GM23338 (cell line): ENCODE measurements at regions not wholly inside any gene's neighbourhood (a gene's known extent, or its start where the extent isn't known, plus 50 kb on each side); places are given as distances from the start of the nearest gene placed in this dataset.

Experiments used
- ATAC-seq: fragments of 200-7000 bp; cut with Tn5 transposase; 3 replicates; pipeline ENCODE4 v1.9.1; 2020
- DNase-seq: peaks from one replicate; pipeline ENCODE4 v3.0.0-alpha.2; 2015; ENCODE audit warnings: low spot score
- H2AFZ ChIP-seq: fragments of 200-600 bp; sonication (generic); 2 replicates; pipeline ENCODE4 v1.8.0; 2016; ENCODE audit warnings: antibody characterized with exemption, mild to moderate bottlenecking, moderate library complexity
- H3F3A ChIP-seq: fragments of 200-600 bp; sonication (generic); replicated peaks from 2 replicates; pipeline ENCODE4 v1.8.0; 2017; ENCODE audit warnings: antibody characterized with exemption, mixed run types, low read depth
- H3K27ac ChIP-seq: fragments of 200-600 bp; sonication (generic); 2 replicates; pipeline ENCODE4 v1.6.1; 2016; ENCODE audit warnings: low read depth
- H3K27me3 ChIP-seq: fragments of 200-600 bp; sonication (generic); 2 replicates; pipeline ENCODE4 v1.8.0; 2016; ENCODE audit warnings: mild to moderate bottlenecking, mixed run types, moderate library complexity; ENCODE audit not compliant: insufficient read depth
- H3K36me3 ChIP-seq: fragments of 200-600 bp; sonication (generic); 2 replicates; pipeline ENCODE4 v1.8.0; 2016; ENCODE audit warnings: mild to moderate bottlenecking; ENCODE audit not compliant: insufficient read depth
- H3K4me1 ChIP-seq: fragments of 200-600 bp; sonication (generic); 2 replicates; pipeline ENCODE4 v1.8.0; 2016; ENCODE audit warnings: mild to moderate bottlenecking, moderate library complexity; ENCODE audit not compliant: insufficient read depth
- H3K4me2 ChIP-seq: fragments of 200-600 bp; sonication (generic); 2 replicates; pipeline ENCODE4 v1.7.1; 2017; ENCODE audit warnings: mixed run types
- H3K4me3 ChIP-seq: fragments of 200-600 bp; sonication (generic); 2 replicates; pipeline ENCODE4 v1.6.1; 2016; ENCODE audit warnings: mixed run types
- H3K79me2 ChIP-seq: fragments of 200-600 bp; sonication (generic); replicated peaks from 2 replicates; pipeline ENCODE4 v1.8.0; 2017; ENCODE audit warnings: mild to moderate bottlenecking; ENCODE audit not compliant: insufficient read depth
- H3K9me2 ChIP-seq: fragments of 200-600 bp; sonication (generic); 2 replicates; pipeline ENCODE4 v1.8.0; 2017; ENCODE audit not compliant: insufficient read depth
- H4K20me1 ChIP-seq: fragments of 200-600 bp; sonication (generic); replicated peaks from 2 replicates; pipeline ENCODE4 v1.8.0; 2017; ENCODE audit warnings: mild to moderate bottlenecking; ENCODE audit not compliant: insufficient read depth
- H3K27ac Mint-ChIP-seq: 2 replicates; pipeline ENCODE4 v1.8.0; 2020; ENCODE audit warnings: inconsistent platforms, mild to moderate bottlenecking, moderate library complexity, mixed read lengths
- H3K27me3 Mint-ChIP-seq: 3 replicates; pipeline ENCODE4 v1.8.0; 2022; ENCODE audit warnings: low read depth, mild to moderate bottlenecking, moderate library complexity, mixed read lengths, inconsistent platforms; ENCODE audit not compliant: insufficient read depth, poor library complexity
- H3K36me3 Mint-ChIP-seq: 3 replicates; pipeline ENCODE4 v1.8.0; 2021; ENCODE audit warnings: low read depth, mild to moderate bottlenecking, inconsistent platforms, moderate library complexity, mixed read lengths
- H3K4me1 Mint-ChIP-seq: 3 replicates; pipeline ENCODE4 v1.8.0; 2020; ENCODE audit warnings: mild to moderate bottlenecking, inconsistent platforms, mixed read lengths
- H3K4me3 Mint-ChIP-seq: 3 replicates; pipeline ENCODE4 v1.8.0; 2021; ENCODE audit warnings: moderate library complexity, mild to moderate bottlenecking, inconsistent platforms, mixed read lengths
- H3K9me3 Mint-ChIP-seq: 3 replicates; pipeline ENCODE4 v1.8.0; 2020; ENCODE audit warnings: moderate library complexity, mild to moderate bottlenecking, inconsistent platforms, mixed read lengths
- CREB1 ChIP-seq: fragments of 250-450 bp; sonication (Bioruptor Pico); IDR thresholded peaks from 2 replicates; pipeline ENCODE4 v1.5.0; 2020; ENCODE audit warnings: low read depth, mild to moderate bottlenecking, moderate library complexity
- EZH2 ChIP-seq: fragments of 200-600 bp; sonication (generic); IDR thresholded peaks from one replicate; pipeline ENCODE4 v1.8.0; 2017; ENCODE audit warnings: antibody characterized with exemption, mild to moderate bottlenecking, low read depth; ENCODE audit not compliant: unreplicated experiment
- EZH2phosphoT487 ChIP-seq: fragments of 200-600 bp; sonication (generic); IDR thresholded peaks from one replicate; pipeline ENCODE4 v1.8.1; 2018; ENCODE audit warnings: antibody characterized with exemption; ENCODE audit not compliant: unreplicated experiment
- JUNB ChIP-seq: IDR thresholded peaks from one replicate; pipeline ENCODE4 v1.6.1; 2016; ENCODE audit warnings: antibody characterized with exemption; ENCODE audit not compliant: unreplicated experiment
- NANOG ChIP-seq: IDR thresholded peaks from 2 replicates; pipeline ENCODE4 v1.6.1; 2016; ENCODE audit warnings: antibody characterized with exemption, borderline replicate concordance
- POLR2AphosphoS5 ChIP-seq: IDR thresholded peaks from 2 replicates; pipeline ENCODE4 v1.6.1; 2016; ENCODE audit warnings: antibody characterized with exemption, low read depth
- STAT1 ChIP-seq: IDR thresholded peaks from one replicate; pipeline ENCODE4 v1.6.1; 2016; ENCODE audit warnings: antibody characterized with exemption; ENCODE audit not compliant: unreplicated experiment
- TF ChIP-seq, protein P1 (sequence below): fragments of 250-450 bp; sonication (Bioruptor Pico); IDR thresholded peaks from 2 replicates; pipeline ENCODE4 v1.5.0; 2020; ENCODE audit warnings: mild to moderate bottlenecking, moderate library complexity
- TF ChIP-seq, protein P2 (sequence below): IDR thresholded peaks from 2 replicates; pipeline ENCODE4 v1.6.1; 2016; ENCODE audit warnings: antibody characterized with exemption
- TF ChIP-seq, protein P3 (sequence below), 2 experiments: fragments of 200-600 bp in 1 of 2; sonication (generic) in 1 of 2; conservative IDR thresholded peaks; 2 replicates each; pipeline versions ENCODE4 v1.5.1 to v1.6.1; 2016 to 2017; ENCODE audit warnings: antibody characterized with exemption in 2 of 2, low read depth in 2 of 2, mild to moderate bottlenecking in 2 of 2, moderate library complexity in 1 of 2
- TF ChIP-seq, protein P4 (sequence below): IDR thresholded peaks from one replicate; pipeline ENCODE4 v1.6.1; 2018; ENCODE audit warnings: antibody characterized with exemption; ENCODE audit not compliant: unreplicated experiment

DNA sequence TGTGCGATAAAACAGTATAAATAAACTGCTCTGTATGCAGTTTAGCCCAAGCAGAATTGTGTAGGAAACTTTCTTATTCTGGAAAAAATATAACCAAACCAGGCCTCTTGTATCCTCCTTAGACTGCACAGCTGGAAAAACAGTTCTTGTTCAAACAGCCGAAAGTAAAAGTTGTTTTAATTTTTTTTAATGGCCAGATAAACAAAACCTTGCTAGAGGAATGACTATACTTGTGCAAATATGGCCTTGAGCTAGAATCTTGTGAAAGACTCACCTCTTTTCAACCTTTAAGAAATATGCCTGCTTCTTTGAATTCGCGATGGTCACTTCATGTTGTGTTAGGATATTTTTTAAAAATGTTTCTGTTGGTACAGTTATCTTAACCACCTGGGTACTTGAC, 114.5 kb upstream of the MAF start (continued):
- TF ChIP-seq, protein P1, sequence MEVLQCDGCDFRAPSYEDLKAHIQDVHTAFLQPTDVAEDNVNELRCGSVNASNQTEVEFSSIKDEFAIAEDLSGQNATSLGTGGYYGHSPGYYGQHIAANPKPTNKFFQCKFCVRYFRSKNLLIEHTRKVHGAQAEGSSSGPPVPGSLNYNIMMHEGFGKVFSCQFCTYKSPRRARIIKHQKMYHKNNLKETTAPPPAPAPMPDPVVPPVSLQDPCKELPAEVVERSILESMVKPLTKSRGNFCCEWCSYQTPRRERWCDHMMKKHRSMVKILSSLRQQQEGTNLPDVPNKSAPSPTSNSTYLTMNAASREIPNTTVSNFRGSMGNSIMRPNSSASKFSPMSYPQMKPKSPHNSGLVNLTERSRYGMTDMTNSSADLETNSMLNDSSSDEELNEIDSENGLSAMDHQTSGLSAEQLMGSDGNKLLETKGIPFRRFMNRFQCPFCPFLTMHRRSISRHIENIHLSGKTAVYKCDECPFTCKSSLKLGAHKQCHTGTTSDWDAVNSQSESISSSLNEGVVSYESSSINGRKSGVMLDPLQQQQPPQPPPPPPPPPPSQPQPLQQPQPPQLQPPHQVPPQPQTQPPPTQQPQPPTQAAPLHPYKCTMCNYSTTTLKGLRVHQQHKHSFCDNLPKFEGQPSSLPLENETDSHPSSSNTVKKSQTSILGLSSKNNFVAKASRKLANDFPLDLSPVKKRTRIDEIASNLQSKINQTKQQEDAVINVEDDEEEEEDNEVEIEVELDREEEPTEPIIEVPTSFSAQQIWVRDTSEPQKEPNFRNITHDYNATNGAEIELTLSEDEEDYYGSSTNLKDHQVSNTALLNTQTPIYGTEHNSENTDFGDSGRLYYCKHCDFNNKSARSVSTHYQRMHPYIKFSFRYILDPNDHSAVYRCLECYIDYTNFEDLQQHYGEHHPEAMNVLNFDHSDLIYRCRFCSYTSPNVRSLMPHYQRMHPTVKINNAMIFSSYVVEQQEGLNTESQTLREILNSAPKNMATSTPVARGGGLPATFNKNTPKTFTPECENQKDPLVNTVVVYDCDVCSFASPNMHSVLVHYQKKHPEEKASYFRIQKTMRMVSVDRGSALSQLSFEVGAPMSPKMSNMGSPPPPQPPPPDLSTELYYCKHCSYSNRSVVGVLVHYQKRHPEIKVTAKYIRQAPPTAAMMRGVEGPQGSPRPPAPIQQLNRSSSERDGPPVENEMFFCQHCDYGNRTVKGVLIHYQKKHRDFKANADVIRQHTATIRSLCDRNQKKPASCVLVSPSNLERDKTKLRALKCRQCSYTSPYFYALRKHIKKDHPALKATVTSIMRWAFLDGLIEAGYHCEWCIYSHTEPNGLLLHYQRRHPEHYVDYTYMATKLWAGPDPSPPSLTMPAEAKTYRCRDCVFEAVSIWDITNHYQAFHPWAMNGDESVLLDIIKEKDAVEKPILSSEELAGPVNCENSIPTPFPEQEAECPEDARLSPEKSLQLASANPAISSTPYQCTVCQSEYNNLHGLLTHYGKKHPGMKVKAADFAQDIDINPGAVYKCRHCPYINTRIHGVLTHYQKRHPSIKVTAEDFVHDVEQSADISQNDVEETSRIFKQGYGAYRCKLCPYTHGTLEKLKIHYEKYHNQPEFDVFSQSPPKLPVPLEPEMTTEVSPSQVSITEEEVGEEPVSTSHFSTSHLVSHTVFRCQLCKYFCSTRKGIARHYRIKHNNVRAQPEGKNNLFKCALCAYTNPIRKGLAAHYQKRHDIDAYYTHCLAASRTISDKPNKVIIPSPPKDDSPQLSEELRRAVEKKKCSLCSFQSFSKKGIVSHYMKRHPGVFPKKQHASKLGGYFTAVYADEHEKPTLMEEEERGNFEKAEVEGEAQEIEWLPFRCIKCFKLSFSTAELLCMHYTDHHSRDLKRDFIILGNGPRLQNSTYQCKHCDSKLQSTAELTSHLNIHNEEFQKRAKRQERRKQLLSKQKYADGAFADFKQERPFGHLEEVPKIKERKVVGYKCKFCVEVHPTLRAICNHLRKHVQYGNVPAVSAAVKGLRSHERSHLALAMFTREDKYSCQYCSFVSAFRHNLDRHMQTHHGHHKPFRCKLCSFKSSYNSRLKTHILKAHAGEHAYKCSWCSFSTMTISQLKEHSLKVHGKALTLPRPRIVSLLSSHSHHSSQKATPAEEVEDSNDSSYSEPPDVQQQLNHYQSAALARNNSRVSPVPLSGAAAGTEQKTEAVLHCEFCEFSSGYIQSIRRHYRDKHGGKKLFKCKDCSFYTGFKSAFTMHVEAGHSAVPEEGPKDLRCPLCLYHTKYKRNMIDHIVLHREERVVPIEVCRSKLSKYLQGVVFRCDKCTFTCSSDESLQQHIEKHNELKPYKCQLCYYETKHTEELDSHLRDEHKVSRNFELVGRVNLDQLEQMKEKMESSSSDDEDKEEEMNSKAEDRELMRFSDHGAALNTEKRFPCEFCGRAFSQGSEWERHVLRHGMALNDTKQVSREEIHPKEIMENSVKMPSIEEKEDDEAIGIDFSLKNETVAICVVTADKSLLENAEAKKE (CRISPR knock-in tag) = no peak
- TF ChIP-seq STAT1 = no peak
- no peak for TF ChIP-seq EZH2

DNA sequence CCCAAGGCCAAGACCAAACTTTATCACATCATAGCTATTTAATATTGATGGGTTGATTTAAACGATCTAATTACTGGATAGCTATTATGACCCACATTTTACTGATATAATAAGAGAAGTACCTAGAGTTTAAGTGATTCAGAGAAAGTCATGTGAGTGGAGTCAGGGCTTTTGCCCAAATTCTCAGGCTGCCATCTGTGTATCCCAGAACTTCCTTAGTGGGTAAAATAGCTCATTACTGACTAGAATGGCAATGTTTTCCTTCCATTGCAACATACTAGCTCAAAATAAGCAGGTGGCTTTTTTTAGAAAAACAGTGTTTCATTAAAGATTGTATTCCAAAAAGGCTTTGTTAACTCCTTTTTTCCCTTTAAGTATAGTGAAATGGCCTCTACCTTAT, 113.9 kb upstream of the MAF start:
- H4K20me1 ChIP-seq = no peaks in the 10 kb centered on the region
- ATAC-seq (no peak), DNase-seq (no peak)
- Mint-ChIP-seq H3K4me1 (no peaks in the 10 kb centered on the region), H3K36me3 (no peaks in the 10 kb centered on the region), H3K9me3 (no peaks in the 10 kb centered on the region), H3K4me3 (no peak overlapping the region), H3K27me3 (peaks cover 2% of the 10 kb centered on the region), H3K27ac (no peak overlapping the region)
- no peaks in the 10 kb centered on the region for H3K79me2 ChIP-seq
- H3K36me3 ChIP-seq = no peaks in the 10 kb centered on the region
- H3K9me2 ChIP-seq = peaks cover 3% of the 10 kb centered on the region
- no peaks in the 10 kb centered on the region for H3K4me1 ChIP-seq
- no peak overlapping the region for H3K27ac ChIP-seq
- no peak overlapping the region for H2AFZ ChIP-seq
- no peaks in the 10 kb centered on the region for H3F3A ChIP-seq
- H3K4me2 ChIP-seq = no peak overlapping the region
- H3K4me3 ChIP-seq = no peak overlapping the region
- no peaks in the 10 kb centered on the region for H3K27me3 ChIP-seq
- TF ChIP-seq, protein P2, sequence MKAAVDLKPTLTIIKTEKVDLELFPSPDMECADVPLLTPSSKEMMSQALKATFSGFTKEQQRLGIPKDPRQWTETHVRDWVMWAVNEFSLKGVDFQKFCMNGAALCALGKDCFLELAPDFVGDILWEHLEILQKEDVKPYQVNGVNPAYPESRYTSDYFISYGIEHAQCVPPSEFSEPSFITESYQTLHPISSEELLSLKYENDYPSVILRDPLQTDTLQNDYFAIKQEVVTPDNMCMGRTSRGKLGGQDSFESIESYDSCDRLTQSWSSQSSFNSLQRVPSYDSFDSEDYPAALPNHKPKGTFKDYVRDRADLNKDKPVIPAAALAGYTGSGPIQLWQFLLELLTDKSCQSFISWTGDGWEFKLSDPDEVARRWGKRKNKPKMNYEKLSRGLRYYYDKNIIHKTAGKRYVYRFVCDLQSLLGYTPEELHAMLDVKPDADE = no peak
- TF ChIP-seq CREB1 (CRISPR knock-in tag) (no peak), POLR2AphosphoS5 (no peak), EZH2phosphoT487 (no peak), NANOG (no peak), STAT1 (no peak), JUNB (no peak)
- TF ChIP-seq, protein P3, sequence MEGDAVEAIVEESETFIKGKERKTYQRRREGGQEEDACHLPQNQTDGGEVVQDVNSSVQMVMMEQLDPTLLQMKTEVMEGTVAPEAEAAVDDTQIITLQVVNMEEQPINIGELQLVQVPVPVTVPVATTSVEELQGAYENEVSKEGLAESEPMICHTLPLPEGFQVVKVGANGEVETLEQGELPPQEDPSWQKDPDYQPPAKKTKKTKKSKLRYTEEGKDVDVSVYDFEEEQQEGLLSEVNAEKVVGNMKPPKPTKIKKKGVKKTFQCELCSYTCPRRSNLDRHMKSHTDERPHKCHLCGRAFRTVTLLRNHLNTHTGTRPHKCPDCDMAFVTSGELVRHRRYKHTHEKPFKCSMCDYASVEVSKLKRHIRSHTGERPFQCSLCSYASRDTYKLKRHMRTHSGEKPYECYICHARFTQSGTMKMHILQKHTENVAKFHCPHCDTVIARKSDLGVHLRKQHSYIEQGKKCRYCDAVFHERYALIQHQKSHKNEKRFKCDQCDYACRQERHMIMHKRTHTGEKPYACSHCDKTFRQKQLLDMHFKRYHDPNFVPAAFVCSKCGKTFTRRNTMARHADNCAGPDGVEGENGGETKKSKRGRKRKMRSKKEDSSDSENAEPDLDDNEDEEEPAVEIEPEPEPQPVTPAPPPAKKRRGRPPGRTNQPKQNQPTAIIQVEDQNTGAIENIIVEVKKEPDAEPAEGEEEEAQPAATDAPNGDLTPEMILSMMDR (conservative IDR thresholded peaks at IDR 0.05; ENCODE audit: low read depth in 2 of 2) = no peak
- TF ChIP-seq, protein P4, sequence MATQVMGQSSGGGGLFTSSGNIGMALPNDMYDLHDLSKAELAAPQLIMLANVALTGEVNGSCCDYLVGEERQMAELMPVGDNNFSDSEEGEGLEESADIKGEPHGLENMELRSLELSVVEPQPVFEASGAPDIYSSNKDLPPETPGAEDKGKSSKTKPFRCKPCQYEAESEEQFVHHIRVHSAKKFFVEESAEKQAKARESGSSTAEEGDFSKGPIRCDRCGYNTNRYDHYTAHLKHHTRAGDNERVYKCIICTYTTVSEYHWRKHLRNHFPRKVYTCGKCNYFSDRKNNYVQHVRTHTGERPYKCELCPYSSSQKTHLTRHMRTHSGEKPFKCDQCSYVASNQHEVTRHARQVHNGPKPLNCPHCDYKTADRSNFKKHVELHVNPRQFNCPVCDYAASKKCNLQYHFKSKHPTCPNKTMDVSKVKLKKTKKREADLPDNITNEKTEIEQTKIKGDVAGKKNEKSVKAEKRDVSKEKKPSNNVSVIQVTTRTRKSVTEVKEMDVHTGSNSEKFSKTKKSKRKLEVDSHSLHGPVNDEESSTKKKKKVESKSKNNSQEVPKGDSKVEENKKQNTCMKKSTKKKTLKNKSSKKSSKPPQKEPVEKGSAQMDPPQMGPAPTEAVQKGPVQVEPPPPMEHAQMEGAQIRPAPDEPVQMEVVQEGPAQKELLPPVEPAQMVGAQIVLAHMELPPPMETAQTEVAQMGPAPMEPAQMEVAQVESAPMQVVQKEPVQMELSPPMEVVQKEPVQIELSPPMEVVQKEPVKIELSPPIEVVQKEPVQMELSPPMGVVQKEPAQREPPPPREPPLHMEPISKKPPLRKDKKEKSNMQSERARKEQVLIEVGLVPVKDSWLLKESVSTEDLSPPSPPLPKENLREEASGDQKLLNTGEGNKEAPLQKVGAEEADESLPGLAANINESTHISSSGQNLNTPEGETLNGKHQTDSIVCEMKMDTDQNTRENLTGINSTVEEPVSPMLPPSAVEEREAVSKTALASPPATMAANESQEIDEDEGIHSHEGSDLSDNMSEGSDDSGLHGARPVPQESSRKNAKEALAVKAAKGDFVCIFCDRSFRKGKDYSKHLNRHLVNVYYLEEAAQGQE = no peak
